GM12892 (cell line): ENCODE measurements at regions not wholly inside any gene's neighbourhood (a gene's known extent, or its start where the extent isn't known, plus 50 kb on each side); places are given as distances from the start of the nearest gene placed in this dataset.

Experiments used
- POLR2A ChIP-seq: IDR thresholded peaks from 2 replicates; pipeline ENCODE4 v1.6.1; 2011; ENCODE audit warnings: low read depth, low read length, control low read depth
- POLR2AphosphoS5 ChIP-seq: IDR thresholded peaks from 2 replicates; pipeline ENCODE4 v1.6.1; 2011; ENCODE audit warnings: low read depth, low read length, control low read depth
- TAF1 ChIP-seq: IDR thresholded peaks from 2 replicates; pipeline ENCODE4 v1.6.1; 2011; ENCODE audit warnings: low read depth, mild to moderate bottlenecking, control low read depth, low read length, borderline replicate concordance

GRCh38 chr13:73419186-73419585, 360.4 kb downstream of the KLF5 start:
- TF ChIP-seq TAF1 (no peak), POLR2A (no peak), POLR2AphosphoS5 (no peak)
